Activated T-cell treated with anti-CD3 and anti-CD28 coated beads, Interleukin-2, amount 50 U/mL, for 4 hours (primary cell): ENCODE measurements at regions not wholly inside any gene's neighbourhood (a gene's known extent, or its start where the extent isn't known, plus 50 kb on each side); places are given as distances from the start of the nearest gene placed in this dataset.
"Not testable (repeated sequence)": the region's sequence is repeated elsewhere in the genome, so short reads cannot be mapped to it uniquely, and the experiment has no call there.

Experiments
- ATAC-seq, 2 donors: fragments of 200-7000 bp; cut with Tn5 transposase; one replicate each; pipeline ENCODE4 v1.10.0; 2021
- DNase-seq: peaks from one replicate; pipeline ENCODE4 v3.0.0-alpha.2; 2020
- H3K27me3 Mint-ChIP-seq: one replicate; pipeline ENCODE4 v1.8.0; 2021; ENCODE audit warnings: low read depth, mixed read lengths
- H3K36me3 Mint-ChIP-seq: one replicate; pipeline ENCODE4 v1.8.0; 2022; ENCODE audit warnings: mixed read lengths; ENCODE audit not compliant: insufficient read depth
- H3K4me1 Mint-ChIP-seq: one replicate; pipeline ENCODE4 v1.8.0; 2021; ENCODE audit warnings: low read depth, mixed read lengths
- H3K4me3 Mint-ChIP-seq: one replicate; pipeline ENCODE4 v1.8.0; 2021; ENCODE audit warnings: mild to moderate bottlenecking, moderate library complexity, mixed read lengths
- H3K9me3 Mint-ChIP-seq: one replicate; pipeline ENCODE4 v1.8.0; 2021; ENCODE audit warnings: mixed read lengths

- peaks cover 2% of the 10 kb centered on the region for H3K27me3 Mint-ChIP-seq
These were observed 259.2 kb upstream of the KITLG start for GRCh38 chr12:88839486-88839885.

GRCh38 chr12:88836156-88836555 lies 255.9 kb upstream of the KITLG start:
- H3K4me1 Mint-ChIP-seq, result no peaks in the 10 kb centered on the region
- no peaks in the 10 kb centered on the region for H3K36me3 Mint-ChIP-seq
- peaks cover 14% of the 10 kb centered on the region for H3K9me3 Mint-ChIP-seq

More at GRCh38 chr12:88839486-88839885, 259.2 kb upstream of the KITLG start:
- ATAC-seq (no peak), DNase-seq (no peak)
- peaks cover 28% of the 10 kb centered on the region for H3K9me3 Mint-ChIP-seq
- no peaks in the 10 kb centered on the region for H3K36me3 Mint-ChIP-seq
- no peak overlapping the region for H3K4me3 Mint-ChIP-seq
- H3K4me1 Mint-ChIP-seq, result no peaks in the 10 kb centered on the region

GRCh38 chr12:88834226-88834625 lies 254.0 kb upstream of the KITLG start:
- no peak for ATAC-seq
- no peak overlapping the region for H3K4me3 Mint-ChIP-seq
- H3K27me3 Mint-ChIP-seq, result peaks cover under 1% of the 10 kb centered on the region
- no peak for DNase-seq
- peaks cover 5% of the 10 kb centered on the region for H3K9me3 Mint-ChIP-seq
- no peaks in the 10 kb centered on the region for H3K36me3 Mint-ChIP-seq
- H3K4me1 Mint-ChIP-seq, result no peaks in the 10 kb centered on the region

More at GRCh38 chr12:88836156-88836555, 255.9 kb upstream of the KITLG start:
- Mint-ChIP-seq H3K4me3 (no peak overlapping the region), H3K27me3 (peaks cover 2% of the 10 kb centered on the region)
- DNase-seq (no peak), ATAC-seq (no peak)

GRCh38 chr12:88833641-88834116 lies 253.4 kb upstream of the KITLG start:
- H3K36me3 Mint-ChIP-seq, result no peaks in the 10 kb centered on the region
- DNase-seq (no peak), ATAC-seq (no peak)
- H3K9me3 Mint-ChIP-seq, result peaks cover 4% of the 10 kb centered on the region
- H3K4me3 Mint-ChIP-seq, result no peak overlapping the region
- no peaks in the 10 kb centered on the region for H3K27me3 Mint-ChIP-seq
- no peaks in the 10 kb centered on the region for H3K4me1 Mint-ChIP-seq

- H3K4me1 Mint-ChIP-seq, H3K4me3 Mint-ChIP-seq, H3K36me3 Mint-ChIP-seq, DNase-seq, H3K27me3 Mint-ChIP-seq, H3K9me3 Mint-ChIP-seq, ATAC-seq: not testable (repeated sequence)
These were observed 248.3 kb upstream of the KITLG start for GRCh38 chr12:88828537-88828936.

GRCh38 chr12:88820012-88820411 lies 239.7 kb upstream of the KITLG start:
- Mint-ChIP-seq H3K9me3 (peaks cover 10% of the 10 kb centered on the region), H3K4me3 (no peak overlapping the region), H3K36me3 (no peaks in the 10 kb centered on the region), H3K27me3 (no peaks in the 10 kb centered on the region), H3K4me1 (no peaks in the 10 kb centered on the region)
- DNase-seq (no peak), ATAC-seq (no peak)

GRCh38 chr12:88816201-88816600 lies 235.9 kb upstream of the KITLG start:
- Mint-ChIP-seq H3K4me3 (no peak overlapping the region), H3K36me3 (no peaks in the 10 kb centered on the region), H3K9me3 (peaks cover 10% of the 10 kb centered on the region), H3K27me3 (no peaks in the 10 kb centered on the region), H3K4me1 (no peaks in the 10 kb centered on the region)
- no peak for ATAC-seq
- no peak for DNase-seq

- no peak overlapping the region for H3K4me3 Mint-ChIP-seq
- ATAC-seq (no peak), DNase-seq (no peak)
- peaks cover 5% of the 10 kb centered on the region for H3K9me3 Mint-ChIP-seq
- H3K27me3 Mint-ChIP-seq, result no peaks in the 10 kb centered on the region
- H3K4me1 Mint-ChIP-seq, result no peaks in the 10 kb centered on the region
- no peaks in the 10 kb centered on the region for H3K36me3 Mint-ChIP-seq
These were observed 234.5 kb upstream of the KITLG start for GRCh38 chr12:88814779-88815178.

- no peak overlapping the region for H3K4me3 Mint-ChIP-seq
These were observed 232.3 kb upstream of the KITLG start for GRCh38 chr12:88812610-88813009.

GRCh38 chr12:88810806-88811205 lies 230.5 kb upstream of the KITLG start:
- no peaks in the 10 kb centered on the region for H3K9me3 Mint-ChIP-seq
- H3K36me3 Mint-ChIP-seq, result no peaks in the 10 kb centered on the region
- DNase-seq (no peak), ATAC-seq (no peak)
- no peak overlapping the region for H3K4me3 Mint-ChIP-seq
- H3K4me1 Mint-ChIP-seq, result no peaks in the 10 kb centered on the region
- no peaks in the 10 kb centered on the region for H3K27me3 Mint-ChIP-seq

More at GRCh38 chr12:88812610-88813009, 232.3 kb upstream of the KITLG start:
- no peaks in the 10 kb centered on the region for H3K36me3 Mint-ChIP-seq
- no peaks in the 10 kb centered on the region for H3K4me1 Mint-ChIP-seq
- peaks cover 5% of the 10 kb centered on the region for H3K9me3 Mint-ChIP-seq
- ATAC-seq (no peak), DNase-seq (no peak)
- no peaks in the 10 kb centered on the region for H3K27me3 Mint-ChIP-seq

- not testable (repeated sequence) for ATAC-seq, H3K9me3 Mint-ChIP-seq, DNase-seq, H3K27me3 Mint-ChIP-seq, H3K36me3 Mint-ChIP-seq, H3K4me1 Mint-ChIP-seq, H3K4me3 Mint-ChIP-seq
These were observed 229.6 kb upstream of the KITLG start for GRCh38 chr12:88809841-88810240.

GRCh38 chr12:88805692-88806091 lies 225.4 kb upstream of the KITLG start:
- ATAC-seq, result no peak
- no peaks in the 10 kb centered on the region for H3K27me3 Mint-ChIP-seq
- H3K4me1 Mint-ChIP-seq, result no peaks in the 10 kb centered on the region
- no peaks in the 10 kb centered on the region for H3K36me3 Mint-ChIP-seq
- H3K9me3 Mint-ChIP-seq, result no peaks in the 10 kb centered on the region
- H3K4me3 Mint-ChIP-seq, result no peak overlapping the region
- DNase-seq, result no peak

- Mint-ChIP-seq H3K4me3 (no peak overlapping the region), H3K27me3 (no peaks in the 10 kb centered on the region), H3K36me3 (no peaks in the 10 kb centered on the region), H3K9me3 (peaks cover 3% of the 10 kb centered on the region), H3K4me1 (no peaks in the 10 kb centered on the region)
- DNase-seq (no peak), ATAC-seq (no peak)
These were observed 225.0 kb upstream of the KITLG start for GRCh38 chr12:88805286-88805685.

- ATAC-seq, result no peak
- H3K27me3 Mint-ChIP-seq, result no peaks in the 10 kb centered on the region
- H3K4me1 Mint-ChIP-seq, result no peaks in the 10 kb centered on the region
- H3K9me3 Mint-ChIP-seq, result peaks cover 5% of the 10 kb centered on the region
- no peaks in the 10 kb centered on the region for H3K36me3 Mint-ChIP-seq
- no peak for DNase-seq
- no peak overlapping the region for H3K4me3 Mint-ChIP-seq
These were observed 221.9 kb upstream of the KITLG start for GRCh38 chr12:88802096-88802706.

- H3K4me3 Mint-ChIP-seq, result no peak overlapping the region
- H3K9me3 Mint-ChIP-seq, result peaks cover 5% of the 10 kb centered on the region
- H3K36me3 Mint-ChIP-seq, result no peaks in the 10 kb centered on the region
- H3K27me3 Mint-ChIP-seq, result no peaks in the 10 kb centered on the region
- DNase-seq, result no peak
- no peak for ATAC-seq
- no peaks in the 10 kb centered on the region for H3K4me1 Mint-ChIP-seq
These were observed 221.2 kb upstream of the KITLG start for GRCh38 chr12:88801227-88802095.
